ENCODE measurements at regions not wholly inside any gene's neighbourhood (a gene's known extent, or its start where the extent isn't known, plus 50 kb on each side); places are given as distances from the start of the nearest gene placed in this dataset.

- TF ChIP-seq ISL1 (CRISPR knock-in tag; IDR thresholded peaks at IDR 0.05) = no peak
- no peak for TF ChIP-seq ZFP30 (CRISPR knock-in tag; IDR thresholded peaks at IDR 0.05)
- TF ChIP-seq BACH2 (CRISPR knock-in tag; IDR thresholded peaks at IDR 0.05; ENCODE audit: borderline replicate concordance) = no peak
- no peak for TF ChIP-seq PATZ1 (CRISPR knock-in tag; IDR thresholded peaks at IDR 0.05; ENCODE audit: borderline replicate concordance)
- TF ChIP-seq RARB (CRISPR knock-in tag; IDR thresholded peaks at IDR 0.05) = no peak
- TF ChIP-seq TCF4 (CRISPR knock-in tag; IDR thresholded peaks at IDR 0.05; ENCODE audit: borderline replicate concordance) = no peak
- TF ChIP-seq TSHZ2 (CRISPR knock-in tag; IDR thresholded peaks at IDR 0.05) = no peak
- no peak for TF ChIP-seq ZNF565 (CRISPR knock-in tag; conservative IDR thresholded peaks at IDR 0.05; ENCODE audit: low read depth)
- TF ChIP-seq ESRRG (CRISPR knock-in tag; IDR thresholded peaks at IDR 0.05) = no peak
- TF ChIP-seq ZC3H10 (CRISPR knock-in tag; IDR thresholded peaks at IDR 0.05) = no peak
- no peak for TF ChIP-seq POU6F1 (CRISPR knock-in tag; IDR thresholded peaks at IDR 0.05; ENCODE audit: borderline replicate concordance, low read depth)
- no peak for TF ChIP-seq TOX (CRISPR knock-in tag; IDR thresholded peaks at IDR 0.05; ENCODE audit: borderline replicate concordance)
- no peak for TF ChIP-seq ZFP3 (CRISPR knock-in tag; IDR thresholded peaks at IDR 0.05)
- TF ChIP-seq CSRNP3 (CRISPR knock-in tag; IDR thresholded peaks at IDR 0.05) = no peak
Measured at GRCh38 chr4:23991444-23991843, 101.6 kb upstream of the PPARGC1A start.
